ENCODE measurements at regions not wholly inside any gene's neighbourhood (a gene's known extent, or its start where the extent isn't known, plus 50 kb on each side); places are given as distances from the start of the nearest gene placed in this dataset.
"Not testable (repeated sequence)": the region's sequence is repeated elsewhere in the genome, so short reads cannot be mapped to it uniquely, and the experiment has no call there.

- H3K4me1 Mint-ChIP-seq, result no peaks in the 10 kb centered on the region
- no peak overlapping the region for H3K27ac Mint-ChIP-seq
- ATAC-seq, result no peak
- ChIA-PET POLR2A (no interaction called here), CTCF (interaction anchor here (0.5 to 1.6 kb wide), 2 partner anchors 10 to 17 kb away, joined by 3 read pairs; no protein-coding TSS in a partner anchor)
- no peak overlapping the region for H3K4me3 Mint-ChIP-seq
- H3K9me3 Mint-ChIP-seq (ENCODE audit: low read depth), result peaks cover 5% of the 10 kb centered on the region
- H3K36me3 Mint-ChIP-seq (ENCODE audit: low read depth), result no peaks in the 10 kb centered on the region
- no peak for DNase-seq
- intact Hi-C loops (cut with DNase I, micrococcal nuclease), result no loop called here
- peaks cover 25% of the 10 kb centered on the region for H3K27me3 Mint-ChIP-seq
Measured at GRCh38 chr3:128548021-128548420, 55.0 kb upstream of the GATA2 start.

GRCh38 chr3:128547368-128547987 is 54.5 kb upstream of the GATA2 start:
- ATAC-seq, result peak; percentile 33
- CTCF ChIA-PET, result interaction anchor here (0.5 to 1.6 kb wide), 2 partner anchors 10 to 16 kb away, joined by 3 read pairs; no protein-coding TSS in a partner anchor
- POLR2A ChIA-PET, result no interaction called here
- Mint-ChIP-seq H3K36me3 (ENCODE audit: low read depth) (peaks cover 2% of the 10 kb centered on the region), H3K4me3 (no peak overlapping the region), H3K4me1 (no peaks in the 10 kb centered on the region), H3K27me3 (peaks cover 24% of the 10 kb centered on the region), H3K27ac (no peak overlapping the region), H3K9me3 (ENCODE audit: low read depth) (peaks cover 9% of the 10 kb centered on the region)
- no peak for DNase-seq
- intact Hi-C loops (cut with DNase I, micrococcal nuclease), result no loop called here

DNA sequence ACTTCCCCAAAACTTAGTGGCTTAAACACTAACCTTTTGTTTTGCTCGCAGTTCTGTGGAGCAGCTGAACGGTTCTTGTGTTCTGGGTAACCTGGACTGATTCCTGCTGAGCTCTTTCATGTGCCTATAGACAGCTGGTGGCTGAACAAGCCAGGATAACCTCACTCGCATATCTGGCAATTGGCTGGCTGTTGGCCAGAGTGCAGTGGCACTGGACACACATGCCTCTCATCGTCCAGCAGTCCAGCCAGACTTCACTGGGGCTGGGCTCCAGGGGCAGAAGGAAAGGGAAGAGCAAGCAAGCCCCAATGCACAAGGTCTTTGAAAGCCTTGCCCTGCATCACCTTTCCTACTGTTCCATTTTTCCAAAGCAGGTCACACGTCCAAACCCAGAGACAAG is 53.6 kb upstream of the GATA2 start:
- ChIA-PET CTCF (interaction anchor here (1.6 kb wide), 1 partner anchor 11 kb away, joined by 3 read pairs; no protein-coding TSS in a partner anchor), POLR2A (no interaction called here)
- Mint-ChIP-seq H3K27me3 (peaks cover 23% of the 10 kb centered on the region), H3K4me1 (no peaks in the 10 kb centered on the region), H3K9me3 (ENCODE audit: low read depth) (peaks cover 9% of the 10 kb centered on the region), H3K4me3 (no peak overlapping the region), H3K27ac (no peak overlapping the region), H3K36me3 (ENCODE audit: low read depth) (peaks cover 2% of the 10 kb centered on the region)
- intact Hi-C loops (cut with DNase I, micrococcal nuclease), result no loop called here
- DNase-seq (no peak), ATAC-seq (no peak)

GRCh38 chr3:128545120-128545752 is 52.2 kb upstream of the GATA2 start:
- DNase-seq (no peak), ATAC-seq (no peak)
- POLR2A ChIA-PET, result no interaction called here
- H3K9me3 Mint-ChIP-seq (ENCODE audit: low read depth), result peaks cover 9% of the 10 kb centered on the region
- H3K27me3 Mint-ChIP-seq, result peaks cover 23% of the 10 kb centered on the region
- H3K27ac Mint-ChIP-seq, result no peak overlapping the region
- H3K36me3 Mint-ChIP-seq (ENCODE audit: low read depth), result peaks cover 2% of the 10 kb centered on the region
- intact Hi-C loops (cut with DNase I, micrococcal nuclease), result no loop called here
- CTCF ChIA-PET, result no interaction called here
- no peak overlapping the region for H3K4me3 Mint-ChIP-seq
- H3K4me1 Mint-ChIP-seq, result no peaks in the 10 kb centered on the region

GRCh38 chr3:128544190-128544589 is 51.2 kb upstream of the GATA2 start:
- peaks cover 29% of the 10 kb centered on the region for H3K27me3 Mint-ChIP-seq
- H3K36me3 Mint-ChIP-seq (ENCODE audit: low read depth), result peaks cover 2% of the 10 kb centered on the region
- intact Hi-C loops (cut with DNase I, micrococcal nuclease), result no loop called here
- H3K4me3 Mint-ChIP-seq, result no peak overlapping the region
- no peak for ATAC-seq
- H3K4me1 Mint-ChIP-seq, result no peaks in the 10 kb centered on the region
- DNase-seq, result no peak
- POLR2A ChIA-PET, result no interaction called here
- CTCF ChIA-PET, result interaction anchor here (0.6 kb wide), 1 partner anchor 303 kb away, joined by 3 read pairs; no protein-coding TSS in a partner anchor
- peaks cover 9% of the 10 kb centered on the region for H3K9me3 Mint-ChIP-seq (ENCODE audit: low read depth)
- no peak overlapping the region for H3K27ac Mint-ChIP-seq

- intact Hi-C loops (cut with DNase I, micrococcal nuclease); H3K9me3 Mint-ChIP-seq (ENCODE audit: low read depth); H3K4me3 Mint-ChIP-seq; H3K36me3 Mint-ChIP-seq (ENCODE audit: low read depth); H3K4me1 Mint-ChIP-seq; ATAC-seq; DNase-seq; POLR2A ChIA-PET; H3K27ac Mint-ChIP-seq: not testable (repeated sequence)
- peaks cover 31% of the 10 kb centered on the region for H3K27me3 Mint-ChIP-seq
- CTCF ChIA-PET, result interaction anchor here (0.6 kb wide), 1 partner anchor 302 kb away, joined by 3 read pairs; no protein-coding TSS in a partner anchor
Measured at GRCh38 chr3:128543570-128544174, 50.7 kb upstream of the GATA2 start.

Measured in activated CD4-positive, alpha-beta T cell treated with anti-CD3 and anti-CD28 coated beads for 36 hours (primary cell).